ENCODE measurements at regions not wholly inside any gene's neighbourhood (a gene's known extent, or its start where the extent isn't known, plus 50 kb on each side); places are given as distances from the start of the nearest gene placed in this dataset.

DNA sequence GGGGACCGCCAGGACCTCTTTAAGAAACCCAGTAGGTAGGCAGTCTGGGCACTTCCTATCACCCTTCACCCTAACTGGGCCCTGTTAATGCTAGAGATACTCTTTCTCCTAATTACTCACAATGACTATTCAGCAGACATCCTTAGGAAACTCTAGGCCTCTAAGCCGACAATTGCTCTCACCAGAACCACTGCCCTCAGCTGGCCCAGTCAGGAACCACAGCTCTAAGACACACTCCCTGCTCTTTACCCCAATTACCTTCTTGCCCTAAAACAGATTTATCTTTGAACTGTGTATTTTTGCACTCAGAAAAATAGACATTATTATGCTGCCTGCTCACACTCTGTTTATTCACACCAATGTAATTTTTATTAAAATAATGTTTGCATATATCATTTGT is 432.6 kb upstream of the SLC30A5 start:
- intact Hi-C loops (cut with DNase I), result no loop called here
- 61 to 74% methylated on average over 2 of the region's 2 CpGs for WGBS, 2 donors
- no peak for ATAC-seq

DNA sequence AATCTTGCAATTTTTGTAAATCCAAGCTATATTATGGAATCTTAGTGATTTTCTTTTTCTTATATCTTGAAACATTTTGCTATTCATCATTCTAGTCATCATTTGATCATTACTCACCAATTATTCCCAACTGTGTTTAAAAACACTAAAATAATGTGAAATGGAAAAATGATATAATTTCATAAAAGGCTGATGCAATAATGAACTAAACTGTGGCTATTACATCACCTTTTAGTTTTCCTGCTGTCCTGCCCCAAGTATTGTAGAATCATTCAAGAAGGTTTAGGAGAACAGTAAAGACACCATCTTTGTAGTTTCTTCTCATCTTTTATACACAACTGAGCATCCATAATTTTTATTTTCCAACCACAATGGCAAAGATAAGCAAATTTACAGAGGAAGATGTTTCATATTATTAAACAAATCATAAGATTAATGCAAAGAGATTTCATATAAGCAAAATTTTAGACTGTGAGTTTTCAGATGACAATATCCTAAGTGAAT is 431.0 kb upstream of the SLC30A5 start:
- no peak overlapping the region for H3K27ac ChIP-seq
- no peaks in the 10 kb centered on the region for H3K27me3 ChIP-seq
- DNase-seq (no peak), ATAC-seq (no peak)
- intact Hi-C loops (cut with DNase I), result no loop called here
- H3K36me3 ChIP-seq (replicated peaks in 1 of 2; ENCODE audit: insufficient read depth in 1 of 2, low read depth in 2 of 2), result no peaks in the 10 kb centered on the region
- no peaks in the 10 kb centered on the region for H3K9me3 ChIP-seq
- H3K4me1 ChIP-seq, result no peaks in the 10 kb centered on the region
- TF ChIP-seq POLR2A (IDR thresholded peaks at IDR 0.05), result no peak
- TF ChIP-seq, protein P1, sequence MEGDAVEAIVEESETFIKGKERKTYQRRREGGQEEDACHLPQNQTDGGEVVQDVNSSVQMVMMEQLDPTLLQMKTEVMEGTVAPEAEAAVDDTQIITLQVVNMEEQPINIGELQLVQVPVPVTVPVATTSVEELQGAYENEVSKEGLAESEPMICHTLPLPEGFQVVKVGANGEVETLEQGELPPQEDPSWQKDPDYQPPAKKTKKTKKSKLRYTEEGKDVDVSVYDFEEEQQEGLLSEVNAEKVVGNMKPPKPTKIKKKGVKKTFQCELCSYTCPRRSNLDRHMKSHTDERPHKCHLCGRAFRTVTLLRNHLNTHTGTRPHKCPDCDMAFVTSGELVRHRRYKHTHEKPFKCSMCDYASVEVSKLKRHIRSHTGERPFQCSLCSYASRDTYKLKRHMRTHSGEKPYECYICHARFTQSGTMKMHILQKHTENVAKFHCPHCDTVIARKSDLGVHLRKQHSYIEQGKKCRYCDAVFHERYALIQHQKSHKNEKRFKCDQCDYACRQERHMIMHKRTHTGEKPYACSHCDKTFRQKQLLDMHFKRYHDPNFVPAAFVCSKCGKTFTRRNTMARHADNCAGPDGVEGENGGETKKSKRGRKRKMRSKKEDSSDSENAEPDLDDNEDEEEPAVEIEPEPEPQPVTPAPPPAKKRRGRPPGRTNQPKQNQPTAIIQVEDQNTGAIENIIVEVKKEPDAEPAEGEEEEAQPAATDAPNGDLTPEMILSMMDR (IDR thresholded peaks at IDR 0.05), result no peak
- no peak overlapping the region for H3K4me3 ChIP-seq

More for the DNA sequence above, 432.6 kb upstream of the SLC30A5 start:
- H3K9me3 ChIP-seq, result no peaks in the 10 kb centered on the region
- H3K4me3 ChIP-seq, result no peak overlapping the region
- H3K4me1 ChIP-seq, result peaks cover 4% of the 10 kb centered on the region
- H3K27ac ChIP-seq, result no peak overlapping the region
- peak in 1 of 4 donors; percentile 23 for DNase-seq
- TF ChIP-seq POLR2A (IDR thresholded peaks at IDR 0.05), result no peak
- TF ChIP-seq, protein P1 (IDR thresholded peaks at IDR 0.05), result peak in 5 of 7 experiments; percentile 10 to 29 (median 25)
- H3K27me3 ChIP-seq, result no peaks in the 10 kb centered on the region
- H3K36me3 ChIP-seq (replicated peaks in 1 of 2; ENCODE audit: insufficient read depth in 1 of 2, low read depth in 2 of 2), result no peaks in the 10 kb centered on the region

DNA sequence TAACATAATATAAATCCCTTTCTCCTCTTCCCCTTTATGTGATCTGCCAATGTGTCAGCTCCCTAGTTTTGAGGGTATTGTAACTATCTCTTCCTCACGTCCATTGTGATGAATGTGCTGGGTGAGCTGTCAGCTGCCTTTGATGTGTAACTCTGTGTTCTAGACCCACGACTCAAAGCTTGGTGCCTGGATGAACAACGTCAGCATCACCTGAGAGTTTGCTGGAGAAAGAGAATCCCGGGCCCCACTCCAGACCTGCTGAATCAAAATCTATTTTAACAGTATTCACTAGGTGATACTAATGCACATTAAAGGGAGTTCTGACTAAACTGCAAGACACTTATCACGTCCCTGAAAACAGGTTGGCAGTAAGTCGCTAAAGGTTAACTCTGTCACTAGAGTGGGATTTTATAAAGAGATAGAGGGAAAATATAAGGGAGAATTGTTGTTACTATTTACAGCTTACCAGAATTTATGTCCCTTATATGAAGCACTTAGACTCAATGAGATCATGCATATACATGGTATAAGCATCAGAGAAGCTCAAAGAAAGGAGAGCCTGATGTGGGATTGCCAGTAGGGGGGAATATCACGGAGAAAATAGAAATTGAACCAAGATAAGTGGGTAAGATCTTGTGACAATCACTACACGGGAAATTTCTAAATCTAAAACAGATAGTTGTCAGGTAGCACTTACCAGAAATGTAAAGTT is 423.8 kb upstream of the SLC30A5 start:
- Histone ChIP-seq H3K4me1 (peaks cover 15% of the 10 kb centered on the region), H3K36me3 (replicated peaks in 1 of 2; ENCODE audit: insufficient read depth in 1 of 2, low read depth in 2 of 2) (no peaks in the 10 kb centered on the region), H3K4me3 (no peak overlapping the region), H3K27ac (no peak overlapping the region), H3K9me3 (no peaks in the 10 kb centered on the region), H3K27me3 (no peaks in the 10 kb centered on the region)
- intact Hi-C loops (cut with DNase I), result no loop called here
- ATAC-seq (no peak), DNase-seq (no peak)
- TF ChIP-seq POLR2A (IDR thresholded peaks at IDR 0.05), result no peak
- TF ChIP-seq, protein P1 (IDR thresholded peaks at IDR 0.05), result no peak
- WGBS, 2 donors, result 44 to 53% methylated on average over 8 of the region's 8 CpGs

DNA sequence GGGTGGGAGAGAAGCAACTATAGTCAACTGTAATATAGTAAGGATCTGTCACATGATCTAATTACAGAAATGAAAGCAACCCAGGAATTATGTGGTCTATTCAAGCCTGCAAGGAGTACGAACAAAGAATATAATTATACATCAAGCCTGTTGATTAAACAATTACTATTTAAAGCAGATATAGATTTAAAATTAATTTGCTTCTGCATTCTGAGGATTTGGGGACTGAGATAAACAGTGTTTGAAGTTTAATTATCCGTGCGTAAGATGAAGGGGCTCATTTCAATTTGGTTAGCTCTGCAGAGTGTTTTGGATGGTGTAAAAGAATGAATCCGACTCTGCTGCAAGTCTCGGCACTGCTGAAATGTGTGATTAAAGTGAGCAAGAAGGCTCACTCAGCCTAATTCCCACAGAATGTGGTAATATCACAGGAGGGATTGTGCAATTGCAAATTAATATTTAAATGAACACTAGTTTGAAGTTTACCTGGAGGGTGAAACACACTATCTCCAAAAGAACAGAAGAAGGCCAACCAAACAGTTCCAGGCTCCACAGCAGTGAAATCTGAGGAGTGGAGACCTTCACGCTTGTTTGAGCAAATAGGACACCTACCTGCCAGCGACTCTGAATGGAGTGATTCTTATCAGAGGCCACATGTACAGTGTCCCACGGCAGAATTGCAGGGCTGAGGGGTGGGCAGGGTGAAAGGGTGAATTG is 420.6 kb upstream of the SLC30A5 start:
- WGBS, 2 donors, result 16 to 18% methylated on average over 8 of the region's 8 CpGs
- no peak overlapping the region for H3K4me3 ChIP-seq
- peak in 1 of 4 donors; percentile 11 for DNase-seq
- no peaks in the 10 kb centered on the region for H3K9me3 ChIP-seq
- no peaks in the 10 kb centered on the region for H3K27me3 ChIP-seq
- intact Hi-C loops (cut with DNase I), result no loop called here
- peak overlapping the region in 3 of 4 donors; percentile 31 to 65 (median 44) for H3K27ac ChIP-seq
- peaks cover 15% of the 10 kb centered on the region for H3K4me1 ChIP-seq
- no peaks in the 10 kb centered on the region for H3K36me3 ChIP-seq (replicated peaks in 1 of 2; ENCODE audit: insufficient read depth in 1 of 2, low read depth in 2 of 2)
- TF ChIP-seq, protein P1 (IDR thresholded peaks at IDR 0.05), result no peak
- no peak for TF ChIP-seq POLR2A (IDR thresholded peaks at IDR 0.05)
- ATAC-seq, result peak; percentile 75
